GM23248 (cell line): ENCODE measurements at regions not wholly inside any gene's neighbourhood (a gene's known extent, or its start where the extent isn't known, plus 50 kb on each side); places are given as distances from the start of the nearest gene placed in this dataset.

Experiments
- DNase-seq: peaks from one replicate; pipeline ENCODE4 v3.0.0-alpha.2; 2015
- H2AFZ ChIP-seq: fragments of 200-600 bp; sonication (generic); 2 replicates; pipeline ENCODE4 v1.6.1; 2016; ENCODE audit warnings: antibody characterized with exemption
- H3F3A ChIP-seq: fragments of 200-600 bp; sonication (generic); 2 replicates; pipeline ENCODE4 v1.6.1; 2016; ENCODE audit warnings: mild to moderate bottlenecking, antibody characterized with exemption, mixed run types; ENCODE audit not compliant: insufficient read depth
- H3K27ac ChIP-seq: fragments of 200-600 bp; sonication (generic); 2 replicates; pipeline ENCODE4 v1.5.1; 2016; ENCODE audit warnings: mild to moderate bottlenecking
- H3K27me3 ChIP-seq: fragments of 200-600 bp; sonication (generic); replicated peaks from 2 replicates; pipeline ENCODE4 v1.6.1; 2016; ENCODE audit warnings: mild to moderate bottlenecking; ENCODE audit not compliant: insufficient read depth
- H3K36me3 ChIP-seq: fragments of 200-600 bp; sonication (generic); 2 replicates; pipeline ENCODE4 v1.6.1; 2016; ENCODE audit warnings: low read depth, mild to moderate bottlenecking
- H3K4me1 ChIP-seq: fragments of 200-600 bp; sonication (generic); 2 replicates; pipeline ENCODE4 v1.6.1; 2016; ENCODE audit warnings: mild to moderate bottlenecking; ENCODE audit not compliant: insufficient read depth
- H3K4me2 ChIP-seq: fragments of 200-600 bp; sonication (generic); one replicate; pipeline ENCODE4 v1.6.1; 2016; ENCODE audit warnings: mild to moderate bottlenecking; ENCODE audit not compliant: unreplicated experiment
- H3K4me3 ChIP-seq: fragments of 200-600 bp; sonication (generic); 2 replicates; pipeline ENCODE4 v1.5.1; 2016; ENCODE audit warnings: mild to moderate bottlenecking
- H3K79me2 ChIP-seq: fragments of 200-600 bp; sonication (generic); 2 replicates; pipeline ENCODE4 v1.6.1; 2016; ENCODE audit warnings: mild to moderate bottlenecking; ENCODE audit not compliant: insufficient read depth
- H3K9ac ChIP-seq: fragments of 200-600 bp; sonication (generic); 2 replicates; pipeline ENCODE4 v1.6.1; 2016; ENCODE audit warnings: mild to moderate bottlenecking
- H3K9me2 ChIP-seq: fragments of 200-600 bp; sonication (generic); 2 replicates; pipeline ENCODE4 v1.6.1; 2016; ENCODE audit warnings: mixed run types, mild to moderate bottlenecking, moderate library complexity; ENCODE audit not compliant: insufficient read depth
- H3K9me3 ChIP-seq: fragments of 200-600 bp; sonication (generic); one replicate; pipeline ENCODE4 v1.6.1; 2017; ENCODE audit warnings: low read depth
- H4K20me1 ChIP-seq: fragments of 200-600 bp; sonication (generic); 2 replicates; pipeline ENCODE4 v1.6.0; 2016; ENCODE audit not compliant: insufficient read depth
- EZH2 ChIP-seq: fragments of 200-600 bp; sonication (generic); IDR thresholded peaks from 2 replicates; pipeline ENCODE4 v1.6.1; 2018; ENCODE audit warnings: antibody characterized with exemption, mild to moderate bottlenecking; ENCODE audit not compliant: insufficient read depth, poor library complexity, severe bottlenecking
- EZH2phosphoT487 ChIP-seq: fragments of 200-600 bp; sonication (generic); IDR thresholded peaks from 2 replicates; pipeline ENCODE4 v1.6.1; 2018; ENCODE audit warnings: antibody characterized with exemption, moderate library complexity, mild to moderate bottlenecking, low read depth; ENCODE audit not compliant: insufficient read depth
- WGBS, 2 experiments: methylation state at CpG; one replicate each; pipeline ENCODE4 v1.1.6; 2015 to 2017; ENCODE audit warnings: low lambda C conversion rate in 2 of 2, low coverage in 1 of 2; ENCODE audit errors: missing lambda C conversion rate in 2 of 2; 5-methylcytosine and 5-hydroxymethylcytosine counted together
- in situ Hi-C: fragments of 300-500 bp; cut with MboI; formaldehyde crosslinking; loops from 2 replicates; pipeline ENCODE4 v1.15.0; 2020

- no peak for TF ChIP-seq EZH2phosphoT487
- TF ChIP-seq EZH2, result no peak
- Histone ChIP-seq H2AFZ (no peak overlapping the region), H3K4me2 (no peak overlapping the region), H3K9me2 (no peaks in the 10 kb centered on the region), H3K27me3 (no peaks in the 10 kb centered on the region), H3K27ac (no peak overlapping the region), H3K79me2 (no peaks in the 10 kb centered on the region), H3K4me1 (no peaks in the 10 kb centered on the region), H3K4me3 (no peak overlapping the region), H3K9me3 (no peaks in the 10 kb centered on the region), H3K9ac (no peak overlapping the region), H3F3A (no peaks in the 10 kb centered on the region), H3K36me3 (no peaks in the 10 kb centered on the region), H4K20me1 (no peaks in the 10 kb centered on the region)
- in situ Hi-C loops, result no loop called here
- WGBS, 2 experiments, result 4% methylated on average over 3 of the region's 3 CpGs
- no peak for DNase-seq
These were observed 309.6 kb downstream of the DTWD2 start for GRCh38 chr5:118678746-118679145.

DNA sequence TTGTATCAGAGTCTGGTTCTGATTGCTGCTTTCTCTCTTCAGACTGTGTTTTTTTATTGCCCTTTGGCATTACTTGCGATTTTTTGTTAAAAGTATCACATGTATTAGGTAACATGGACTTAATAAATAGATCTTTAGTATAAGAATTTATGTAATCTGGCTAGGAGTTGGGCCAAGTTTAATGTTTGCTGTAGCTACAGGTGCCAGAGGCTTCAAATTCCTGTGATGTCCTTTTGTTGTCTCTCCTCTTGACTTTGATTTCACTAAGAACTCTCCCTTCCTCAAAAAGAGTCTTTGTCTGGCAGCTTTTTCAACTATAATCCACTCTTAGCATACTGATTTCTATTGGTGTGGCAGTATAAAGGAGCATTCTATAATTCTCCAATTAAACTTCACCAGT, 313.1 kb downstream of the DTWD2 start:
- Histone ChIP-seq H3K9me3 (peaks cover 3% of the 10 kb centered on the region), H3K4me1 (no peaks in the 10 kb centered on the region), H3K36me3 (no peaks in the 10 kb centered on the region), H3K79me2 (no peaks in the 10 kb centered on the region), H3K4me2 (no peak overlapping the region), H3K27me3 (no peaks in the 10 kb centered on the region), H3K9me2 (no peaks in the 10 kb centered on the region), H2AFZ (no peak overlapping the region), H3K9ac (no peak overlapping the region), H3K27ac (no peak overlapping the region), H3K4me3 (no peak overlapping the region), H3F3A (no peaks in the 10 kb centered on the region), H4K20me1 (no peaks in the 10 kb centered on the region)
- DNase-seq, result no peak
- WGBS, 2 experiments, result 14 to 23% methylated on average over 1 of the region's 1 CpG
- in situ Hi-C loops, result no loop called here
- no peak for TF ChIP-seq EZH2phosphoT487
- no peak for TF ChIP-seq EZH2

GRCh38 chr5:118657576-118657975, 330.8 kb downstream of the DTWD2 start:
- no peak overlapping the region for H3K4me2 ChIP-seq
- in situ Hi-C loops, result no loop called here

DNA sequence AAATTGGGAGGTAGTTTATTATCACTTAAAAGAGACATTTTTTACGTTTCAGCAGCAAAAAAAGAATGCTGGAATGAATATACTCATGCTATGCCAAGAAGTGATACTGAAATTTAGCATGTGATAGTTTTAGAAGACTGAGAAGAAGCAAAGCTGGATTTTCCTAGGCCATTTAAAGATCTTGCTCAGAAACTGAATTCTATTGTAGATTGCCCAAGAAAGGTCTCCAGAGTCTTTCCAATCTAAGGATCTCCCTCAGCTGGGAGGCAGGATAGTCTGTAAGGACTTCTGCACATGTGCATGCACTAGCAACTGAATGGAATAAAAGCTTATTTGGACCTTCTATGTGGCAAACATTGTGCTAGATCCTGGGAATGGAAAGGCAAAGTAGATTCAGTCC, 334.5 kb downstream of the DTWD2 start:
- H3K27ac ChIP-seq, result no peak overlapping the region
- no peak for DNase-seq
- H3K4me2 ChIP-seq, result no peak overlapping the region
- H3K9ac ChIP-seq, result no peak overlapping the region
- no peaks in the 10 kb centered on the region for H3K79me2 ChIP-seq
- in situ Hi-C loops, result no loop called here
- no peak overlapping the region for H2AFZ ChIP-seq
- 3 to 5% methylated on average over 1 of the region's 1 CpG for WGBS, 2 experiments
- no peaks in the 10 kb centered on the region for H4K20me1 ChIP-seq
- H3K4me1 ChIP-seq, result no peaks in the 10 kb centered on the region
- no peak overlapping the region for H3K4me3 ChIP-seq
- no peaks in the 10 kb centered on the region for H3K9me3 ChIP-seq
- H3K9me2 ChIP-seq, result no peaks in the 10 kb centered on the region; the same call in 1 of the 2 replicates
- H3K27me3 ChIP-seq, result no peaks in the 10 kb centered on the region
- no peak for TF ChIP-seq EZH2
- TF ChIP-seq EZH2phosphoT487, result no peak
- no peaks in the 10 kb centered on the region for H3K36me3 ChIP-seq
- no peaks in the 10 kb centered on the region for H3F3A ChIP-seq

More at GRCh38 chr5:118657576-118657975, 330.8 kb downstream of the DTWD2 start:
- TF ChIP-seq EZH2phosphoT487, result no peak
- TF ChIP-seq EZH2, result no peak
- 0% methylated on average over 1 of the region's 1 CpG for whole genome bisulfite sequencing, 2 experiments
- Histone ChIP-seq H3F3A (no peaks in the 10 kb centered on the region), H3K27ac (no peak overlapping the region), H3K27me3 (no peaks in the 10 kb centered on the region), H3K9me2 (no peaks in the 10 kb centered on the region; the same call in 1 of the 2 replicates), H3K4me3 (no peak overlapping the region), H2AFZ (no peak overlapping the region), H3K4me1 (no peaks in the 10 kb centered on the region), H4K20me1 (no peaks in the 10 kb centered on the region), H3K9ac (no peak overlapping the region), H3K9me3 (no peaks in the 10 kb centered on the region), H3K36me3 (no peaks in the 10 kb centered on the region), H3K79me2 (no peaks in the 10 kb centered on the region)
- DNase-seq, result no peak

- Histone ChIP-seq H3K27me3 (no peaks in the 10 kb centered on the region), H3K4me2 (no peak overlapping the region), H3K9ac (no peak overlapping the region), H2AFZ (no peak overlapping the region), H3K9me3 (no peaks in the 10 kb centered on the region), H3K36me3 (no peaks in the 10 kb centered on the region), H3F3A (no peaks in the 10 kb centered on the region), H3K27ac (no peak overlapping the region), H3K9me2 (no peaks in the 10 kb centered on the region; the same call in 1 of the 2 replicates), H3K4me1 (no peaks in the 10 kb centered on the region), H3K4me3 (no peak overlapping the region), H4K20me1 (no peaks in the 10 kb centered on the region), H3K79me2 (no peaks in the 10 kb centered on the region)
- DNase-seq, result no peak
- in situ Hi-C loops, result no loop called here
- TF ChIP-seq EZH2phosphoT487, result no peak
- no peak for TF ChIP-seq EZH2
- WGBS, 2 experiments, result 63 to 78% methylated on average over 1 of the region's 1 CpG
These were observed 335.2 kb downstream of the DTWD2 start for GRCh38 chr5:118653183-118653582.
